Fibroblast of lung (primary cell): ENCODE measurements at regions not wholly inside any gene's neighbourhood (a gene's known extent, or its start where the extent isn't known, plus 50 kb on each side); places are given as distances from the start of the nearest gene placed in this dataset.
"Not testable (repeated sequence)": the region's sequence is repeated elsewhere in the genome, so short reads cannot be mapped to it uniquely, and the experiment has no call there.

Experiments
- DNase-seq, 2 donors: peaks; one replicate each; pipeline versions ENCODE4 v3.0.0 to v3.0.0-alpha.2; 2010; ENCODE audit warnings: low read depth in 2 of 2
- H2AFZ ChIP-seq: 2 replicates; pipeline ENCODE4 v1.5.1; 2012; ENCODE audit warnings: low read length, control low read depth, inconsistent platforms
- H3K27ac ChIP-seq: 2 replicates; pipeline ENCODE4 v1.5.1; 2011; ENCODE audit warnings: low read length, control low read depth; ENCODE audit not compliant: insufficient read depth
- H3K27me3 ChIP-seq: 2 replicates; pipeline ENCODE4 v1.5.1; 2011; ENCODE audit warnings: mild to moderate bottlenecking, low read length; ENCODE audit not compliant: control insufficient read depth, insufficient read depth
- H3K36me3 ChIP-seq: 2 replicates; pipeline ENCODE4 v1.5.1; 2011; ENCODE audit warnings: low read length; ENCODE audit not compliant: control insufficient read depth, insufficient read depth
- H3K4me1 ChIP-seq: 2 replicates; pipeline ENCODE4 v1.5.1; 2011; ENCODE audit warnings: low read length; ENCODE audit not compliant: control insufficient read depth, insufficient read depth; ENCODE audit errors: extremely low read depth
- H3K4me2 ChIP-seq: 2 replicates; pipeline ENCODE4 v1.5.1; 2011; ENCODE audit warnings: low read length, control low read depth; ENCODE audit not compliant: insufficient read depth; ENCODE audit errors: extremely low read depth
- H3K4me3 ChIP-seq, 4 experiments: fragments of 200-600 bp in 1 of 4; sonication (generic) in 1 of 4; replicated peaks in 1 of 4; 2 replicates each; pipeline ENCODE4 v1.5.1; 2011 to 2016; ENCODE audit warnings: low read length in 4 of 4, low read depth in 3 of 4, mild to moderate bottlenecking in 3 of 4, control low read depth in 2 of 4, inconsistent platforms in 1 of 4, mixed read lengths in 1 of 4; ENCODE audit not compliant: insufficient read depth in 1 of 4; ENCODE audit errors: control extremely low read depth in 1 of 4
- H3K79me2 ChIP-seq: 2 replicates; pipeline ENCODE4 v1.5.1; 2012; ENCODE audit warnings: mild to moderate bottlenecking, low read length, inconsistent platforms; ENCODE audit not compliant: control insufficient read depth, insufficient read depth
- H3K9ac ChIP-seq: 2 replicates; pipeline ENCODE4 v1.5.1; 2011; ENCODE audit warnings: mild to moderate bottlenecking, low read length, control low read depth; ENCODE audit not compliant: insufficient read depth
- H3K9me3 ChIP-seq: 2 replicates; pipeline ENCODE4 v1.5.1; 2012; ENCODE audit warnings: low read depth, low read length; ENCODE audit not compliant: control insufficient read depth, insufficient read depth
- H4K20me1 ChIP-seq: 2 replicates; pipeline ENCODE4 v1.5.1; 2011; ENCODE audit warnings: low read length; ENCODE audit not compliant: control insufficient read depth, insufficient read depth; ENCODE audit errors: extremely low read depth
- EZH2 ChIP-seq: IDR thresholded peaks from 2 replicates; pipeline ENCODE4 v1.5.1; 2012; ENCODE audit warnings: low read length, control low read depth, mild to moderate bottlenecking; ENCODE audit errors: missing control alignments
- TF ChIP-seq, protein P1 (sequence below), 2 donors: IDR thresholded peaks in 1 of 2; conservative IDR thresholded peaks in 1 of 2; 1 replicate in 1 of 2; 2 replicates in 1 of 2; pipeline ENCODE4 v1.5.1; 2011 to 2012; ENCODE audit warnings: low read length in 2 of 2, control low read depth in 1 of 2, inconsistent platforms in 1 of 2, low read depth in 1 of 2, mild to moderate bottlenecking in 1 of 2

- Histone ChIP-seq H3K79me2 (no peaks in the 10 kb centered on the region), H3K27ac (no peak overlapping the region), H3K36me3 (no peaks in the 10 kb centered on the region), H3K9me3 (no peaks in the 10 kb centered on the region), H3K9ac (no peak overlapping the region), H4K20me1 (no peaks in the 10 kb centered on the region), H2AFZ (no peak overlapping the region), H3K4me3 (no peak overlapping the region), H3K27me3 (no peaks in the 10 kb centered on the region), H3K4me2 (no peak overlapping the region), H3K4me1 (no peaks in the 10 kb centered on the region)
- no peak for DNase-seq
- TF ChIP-seq, protein P1, sequence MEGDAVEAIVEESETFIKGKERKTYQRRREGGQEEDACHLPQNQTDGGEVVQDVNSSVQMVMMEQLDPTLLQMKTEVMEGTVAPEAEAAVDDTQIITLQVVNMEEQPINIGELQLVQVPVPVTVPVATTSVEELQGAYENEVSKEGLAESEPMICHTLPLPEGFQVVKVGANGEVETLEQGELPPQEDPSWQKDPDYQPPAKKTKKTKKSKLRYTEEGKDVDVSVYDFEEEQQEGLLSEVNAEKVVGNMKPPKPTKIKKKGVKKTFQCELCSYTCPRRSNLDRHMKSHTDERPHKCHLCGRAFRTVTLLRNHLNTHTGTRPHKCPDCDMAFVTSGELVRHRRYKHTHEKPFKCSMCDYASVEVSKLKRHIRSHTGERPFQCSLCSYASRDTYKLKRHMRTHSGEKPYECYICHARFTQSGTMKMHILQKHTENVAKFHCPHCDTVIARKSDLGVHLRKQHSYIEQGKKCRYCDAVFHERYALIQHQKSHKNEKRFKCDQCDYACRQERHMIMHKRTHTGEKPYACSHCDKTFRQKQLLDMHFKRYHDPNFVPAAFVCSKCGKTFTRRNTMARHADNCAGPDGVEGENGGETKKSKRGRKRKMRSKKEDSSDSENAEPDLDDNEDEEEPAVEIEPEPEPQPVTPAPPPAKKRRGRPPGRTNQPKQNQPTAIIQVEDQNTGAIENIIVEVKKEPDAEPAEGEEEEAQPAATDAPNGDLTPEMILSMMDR (conservative IDR thresholded peaks at IDR 0.05 in 1 of 2, IDR thresholded peaks at IDR 0.05 in 1 of 2; ENCODE audit: low read depth in 1 of 2, low read length in 2 of 2): no peak
- TF ChIP-seq EZH2: no peak
Observed at GRCh38 chr5:116718317-116718716, 143.7 kb upstream of the SEMA6A start.

GRCh38 chr5:116709082-116709481, 134.5 kb upstream of the SEMA6A start:
- Histone ChIP-seq H4K20me1 (no peaks in the 10 kb centered on the region), H3K27me3 (no peaks in the 10 kb centered on the region), H3K36me3 (no peaks in the 10 kb centered on the region), H3K27ac (no peak overlapping the region), H2AFZ (no peak overlapping the region), H3K4me1 (no peaks in the 10 kb centered on the region), H3K9me3 (no peaks in the 10 kb centered on the region), H3K4me3 (no peak overlapping the region), H3K9ac (no peak overlapping the region), H3K4me2 (no peak overlapping the region), H3K79me2 (no peaks in the 10 kb centered on the region)
- no peak for DNase-seq
- TF ChIP-seq, protein P1 (conservative IDR thresholded peaks at IDR 0.05 in 1 of 2, IDR thresholded peaks at IDR 0.05 in 1 of 2; ENCODE audit: low read depth in 1 of 2, low read length in 2 of 2): no peak
- TF ChIP-seq EZH2: no peak

DNA sequence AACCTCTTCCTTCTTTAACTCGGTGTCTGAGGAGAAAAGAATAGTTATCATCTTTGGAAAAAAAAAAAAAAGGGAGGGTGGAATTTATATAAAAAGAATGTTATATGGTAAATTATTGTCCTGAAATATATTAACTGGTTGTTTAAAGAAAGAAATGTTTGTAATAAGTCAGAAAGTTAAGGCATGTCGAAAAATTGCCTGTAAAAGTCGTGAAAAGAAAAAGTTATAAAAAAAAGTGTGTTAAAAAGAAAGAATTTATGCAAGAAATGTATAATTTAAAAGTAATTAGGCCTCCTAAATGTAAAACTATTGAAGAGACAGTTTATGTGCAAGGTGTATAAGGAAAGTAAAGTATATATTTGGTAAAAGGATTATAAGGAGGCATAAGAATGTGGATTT, 130.5 kb upstream of the SEMA6A start:
- H3K79me2 ChIP-seq, H3K27me3 ChIP-seq, H3K4me1 ChIP-seq, H3K9ac ChIP-seq, H3K4me2 ChIP-seq, H3K4me3 ChIP-seq, H2AFZ ChIP-seq, H3K27ac ChIP-seq, H4K20me1 ChIP-seq, H3K36me3 ChIP-seq, H3K9me3 ChIP-seq, DNase-seq: not testable (repeated sequence)

GRCh38 chr5:116703941-116704340, 129.3 kb upstream of the SEMA6A start:
- H3K4me2 ChIP-seq: no peak overlapping the region
- H3K79me2 ChIP-seq: no peaks in the 10 kb centered on the region
- H3K9me3 ChIP-seq: no peaks in the 10 kb centered on the region

More at GRCh38 chr5:116703941-116704340, 129.3 kb upstream of the SEMA6A start:
- Histone ChIP-seq H3K4me1 (no peaks in the 10 kb centered on the region), H3K27ac (no peak overlapping the region), H3K27me3 (no peaks in the 10 kb centered on the region), H3K4me3 (no peak overlapping the region), H3K36me3 (no peaks in the 10 kb centered on the region), H4K20me1 (no peaks in the 10 kb centered on the region), H3K9ac (no peak overlapping the region), H2AFZ (no peak overlapping the region)
- TF ChIP-seq EZH2: no peak
- TF ChIP-seq, protein P1 (conservative IDR thresholded peaks at IDR 0.05 in 1 of 2, IDR thresholded peaks at IDR 0.05 in 1 of 2; ENCODE audit: low read depth in 1 of 2, low read length in 2 of 2): no peak
- no peak for DNase-seq
